DOHH2 (cell line): ENCODE measurements at regions not wholly inside any gene's neighbourhood (a gene's known extent, or its start where the extent isn't known, plus 50 kb on each side); places are given as distances from the start of the nearest gene placed in this dataset.

Source experiments
- H3F3A ChIP-seq: fragments of 200-600 bp; sonication (generic), shearing (Covaris generic); 2 replicates; pipeline ENCODE4 v1.6.0; 2016; ENCODE audit warnings: antibody characterized with exemption, mild to moderate bottlenecking; ENCODE audit not compliant: control insufficient read depth, insufficient read depth
- H3K27ac ChIP-seq: fragments of 200-600 bp; sonication (generic); 2 replicates; pipeline ENCODE4 v1.5.1; 2014; ENCODE audit warnings: low read depth, mild to moderate bottlenecking, low read length, moderate library complexity
- H3K27me3 ChIP-seq: fragments of 200-600 bp; sonication (generic); 2 replicates; pipeline ENCODE4 v1.6.1; 2014; ENCODE audit warnings: mild to moderate bottlenecking, low read length, mixed read lengths; ENCODE audit not compliant: control insufficient read depth
- H3K36me3 ChIP-seq: fragments of 200-600 bp; sonication (generic); 2 replicates; pipeline ENCODE4 v1.6.1; 2014; ENCODE audit warnings: mild to moderate bottlenecking, low read length, moderate library complexity, mixed read lengths; ENCODE audit not compliant: control insufficient read depth
- H3K4me1 ChIP-seq: fragments of 200-600 bp; sonication (generic); 2 replicates; pipeline ENCODE4 v1.6.1; 2014; ENCODE audit warnings: mild to moderate bottlenecking, low read length, mixed read lengths; ENCODE audit not compliant: control insufficient read depth
- H3K4me2 ChIP-seq: fragments of 200-600 bp; sonication (generic); 2 replicates; pipeline ENCODE4 v1.6.0; 2014; ENCODE audit warnings: mild to moderate bottlenecking, low read length, moderate library complexity
- H3K4me3 ChIP-seq: fragments of 200-600 bp; sonication (generic); 2 replicates; pipeline ENCODE4 v1.5.1; 2014; ENCODE audit warnings: mild to moderate bottlenecking, low read length, mixed read lengths
- H3K79me2 ChIP-seq: fragments of 200-600 bp; sonication (generic); 2 replicates; pipeline ENCODE4 v1.6.1; 2014; ENCODE audit warnings: mild to moderate bottlenecking, low read length, mixed read lengths; ENCODE audit not compliant: control insufficient read depth
- H3K9me2 ChIP-seq: fragments of 200-600 bp; sonication (generic); replicated peaks from 2 replicates; pipeline ENCODE4 v1.6.1; 2014; ENCODE audit warnings: mild to moderate bottlenecking, low read length, mixed read lengths; ENCODE audit not compliant: control insufficient read depth
- H3K9me3 ChIP-seq: fragments of 200-600 bp; sonication (generic); 2 replicates; pipeline ENCODE4 v1.6.1; 2014; ENCODE audit warnings: antibody characterized with exemption, low read length, mixed read lengths; ENCODE audit not compliant: control insufficient read depth, insufficient read depth
- H4K20me1 ChIP-seq: fragments of 200-600 bp; sonication (generic); 2 replicates; pipeline ENCODE4 v1.6.0; 2014; ENCODE audit warnings: low read depth, mild to moderate bottlenecking, antibody characterized with exemption, low read length, moderate library complexity; ENCODE audit not compliant: control insufficient read depth, insufficient read depth
- EZH2phosphoT487 ChIP-seq: fragments of 200-600 bp; sonication (generic); IDR thresholded peaks from 2 replicates; pipeline ENCODE4 v1.6.1; 2017; ENCODE audit warnings: borderline replicate concordance, mild to moderate bottlenecking, antibody characterized with exemption, low read length, moderate library complexity, mixed read lengths
- TF ChIP-seq, protein P1 (sequence below): fragments of 200-600 bp; sonication (generic); IDR thresholded peaks from one replicate; pipeline ENCODE4 v1.5.1; 2014; ENCODE audit warnings: antibody characterized with exemption, mild to moderate bottlenecking, low read depth, low read length; ENCODE audit not compliant: poor library complexity, severe bottlenecking

DNA sequence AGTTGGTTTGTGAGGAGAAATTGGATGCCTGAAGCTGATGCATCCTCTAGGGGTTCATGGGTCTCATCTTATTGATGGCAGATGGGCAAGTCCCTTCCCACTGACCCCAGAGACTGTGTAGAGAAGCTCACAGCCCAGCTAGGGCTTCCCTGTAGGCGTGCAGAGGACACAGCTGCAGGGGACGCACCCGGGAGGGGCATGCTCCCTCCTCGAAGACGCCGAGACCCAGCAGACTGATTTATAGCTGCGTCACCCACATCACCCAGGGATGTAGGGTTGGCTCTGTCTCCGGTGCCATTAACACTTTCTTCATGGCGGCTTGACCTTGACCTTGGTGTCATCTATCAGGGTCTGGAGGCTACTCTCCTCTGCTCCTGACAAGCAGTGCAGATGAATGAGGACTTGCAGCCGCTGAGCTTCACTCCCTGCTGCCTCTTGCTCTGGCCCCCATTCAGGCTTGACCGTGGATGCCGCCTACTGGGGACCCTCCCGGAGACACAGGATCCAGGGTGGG is 549.7 kb downstream of the TCERG1L start:
- Histone ChIP-seq H3K9me2 (no peaks in the 10 kb centered on the region), H3K9me3 (no peaks in the 10 kb centered on the region), H3K4me3 (no peak overlapping the region), H4K20me1 (no peaks in the 10 kb centered on the region), H3K79me2 (no peaks in the 10 kb centered on the region), H3K4me2 (no peak overlapping the region), H3K36me3 (no peaks in the 10 kb centered on the region), H3K4me1 (no peaks in the 10 kb centered on the region), H3K27ac (no peak overlapping the region), H3K27me3 (no peaks in the 10 kb centered on the region), H3F3A (no peaks in the 10 kb centered on the region)
- TF ChIP-seq, protein P1, sequence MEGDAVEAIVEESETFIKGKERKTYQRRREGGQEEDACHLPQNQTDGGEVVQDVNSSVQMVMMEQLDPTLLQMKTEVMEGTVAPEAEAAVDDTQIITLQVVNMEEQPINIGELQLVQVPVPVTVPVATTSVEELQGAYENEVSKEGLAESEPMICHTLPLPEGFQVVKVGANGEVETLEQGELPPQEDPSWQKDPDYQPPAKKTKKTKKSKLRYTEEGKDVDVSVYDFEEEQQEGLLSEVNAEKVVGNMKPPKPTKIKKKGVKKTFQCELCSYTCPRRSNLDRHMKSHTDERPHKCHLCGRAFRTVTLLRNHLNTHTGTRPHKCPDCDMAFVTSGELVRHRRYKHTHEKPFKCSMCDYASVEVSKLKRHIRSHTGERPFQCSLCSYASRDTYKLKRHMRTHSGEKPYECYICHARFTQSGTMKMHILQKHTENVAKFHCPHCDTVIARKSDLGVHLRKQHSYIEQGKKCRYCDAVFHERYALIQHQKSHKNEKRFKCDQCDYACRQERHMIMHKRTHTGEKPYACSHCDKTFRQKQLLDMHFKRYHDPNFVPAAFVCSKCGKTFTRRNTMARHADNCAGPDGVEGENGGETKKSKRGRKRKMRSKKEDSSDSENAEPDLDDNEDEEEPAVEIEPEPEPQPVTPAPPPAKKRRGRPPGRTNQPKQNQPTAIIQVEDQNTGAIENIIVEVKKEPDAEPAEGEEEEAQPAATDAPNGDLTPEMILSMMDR, result no peak
- no peak for TF ChIP-seq EZH2phosphoT487

DNA sequence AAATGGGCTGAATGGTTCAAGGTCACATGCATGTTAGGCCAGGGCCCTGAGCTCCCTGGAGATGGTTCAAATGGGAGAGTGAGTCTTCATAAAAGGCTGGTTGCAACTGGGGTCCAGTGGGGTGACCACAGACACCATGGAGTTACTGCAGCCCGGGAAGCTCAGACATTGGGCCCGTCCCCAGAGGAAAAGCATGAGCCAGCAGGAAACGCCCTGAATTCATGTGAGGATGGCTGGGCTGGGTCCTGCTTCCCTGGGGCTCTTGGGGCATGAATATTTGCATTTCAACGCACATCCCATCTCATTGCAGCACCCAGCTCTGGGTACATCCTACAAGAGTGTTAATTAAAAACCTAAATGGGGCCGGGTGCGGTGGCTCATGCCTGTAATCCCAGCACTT is 549.0 kb downstream of the TCERG1L start:
- Histone ChIP-seq H3K4me3 (no peak overlapping the region), H3K9me3 (no peaks in the 10 kb centered on the region), H3K27me3 (no peaks in the 10 kb centered on the region), H3K9me2 (no peaks in the 10 kb centered on the region), H3K27ac (no peak overlapping the region), H3K36me3 (no peaks in the 10 kb centered on the region), H4K20me1 (no peaks in the 10 kb centered on the region), H3K4me1 (no peaks in the 10 kb centered on the region), H3K79me2 (no peaks in the 10 kb centered on the region), H3K4me2 (no peak overlapping the region), H3F3A (no peaks in the 10 kb centered on the region)
- TF ChIP-seq EZH2phosphoT487, result no peak
- TF ChIP-seq, protein P1, result no peak

DNA sequence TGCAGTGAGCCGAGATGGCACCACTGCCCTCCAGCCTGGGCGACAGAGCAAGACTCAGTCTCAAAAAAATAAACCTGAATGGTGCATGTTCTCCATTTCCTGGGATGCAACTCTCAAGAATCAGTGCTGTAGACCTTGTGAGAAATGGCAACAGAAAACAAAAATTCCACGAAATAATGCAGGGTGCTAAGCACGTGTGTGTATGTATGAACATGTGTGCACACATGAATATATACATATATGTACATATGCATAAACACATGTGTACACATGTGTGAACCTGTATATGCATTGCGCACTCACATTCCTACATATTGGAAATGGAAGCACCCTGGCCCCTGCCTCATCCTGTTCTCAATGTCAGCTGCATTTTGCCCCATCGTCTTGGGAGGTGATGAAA is 548.5 kb downstream of the TCERG1L start:
- Histone ChIP-seq H3K4me2 (no peak overlapping the region), H3K79me2 (no peaks in the 10 kb centered on the region), H3K9me3 (no peaks in the 10 kb centered on the region; the same call in 1 of the 2 replicates), H3F3A (no peaks in the 10 kb centered on the region), H3K4me1 (no peaks in the 10 kb centered on the region), H3K27me3 (no peaks in the 10 kb centered on the region), H4K20me1 (no peaks in the 10 kb centered on the region), H3K4me3 (no peak overlapping the region), H3K36me3 (no peaks in the 10 kb centered on the region), H3K9me2 (no peaks in the 10 kb centered on the region), H3K27ac (no peak overlapping the region)
- TF ChIP-seq EZH2phosphoT487, result no peak

DNA sequence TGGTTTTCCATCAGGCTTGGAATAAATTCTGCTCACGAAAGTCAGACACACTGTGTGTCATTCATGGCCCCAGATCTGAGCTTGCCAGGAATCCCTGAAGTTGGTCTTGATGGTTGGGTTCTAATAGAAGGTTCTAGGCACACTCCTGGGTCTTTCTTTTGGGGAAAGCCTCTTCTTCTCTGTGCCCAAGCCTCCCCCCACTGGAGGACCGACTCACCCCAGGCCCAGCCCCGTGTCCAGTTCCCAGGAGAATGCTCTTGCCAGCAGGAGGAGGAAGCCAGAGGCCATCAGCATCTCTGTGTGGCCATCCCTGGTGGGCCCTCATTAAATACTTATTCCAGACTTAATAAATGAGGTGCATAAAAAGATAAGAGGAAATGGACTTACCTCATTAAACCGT is 548.0 kb downstream of the TCERG1L start:
- H3K79me2 ChIP-seq, result no peaks in the 10 kb centered on the region
- H4K20me1 ChIP-seq, result no peaks in the 10 kb centered on the region
- no peaks in the 10 kb centered on the region for H3F3A ChIP-seq
- H3K27ac ChIP-seq, result no peak overlapping the region
- H3K9me2 ChIP-seq, result no peaks in the 10 kb centered on the region
- TF ChIP-seq EZH2phosphoT487, result no peak
- TF ChIP-seq, protein P1, result no peak
- no peaks in the 10 kb centered on the region for H3K36me3 ChIP-seq
- no peaks in the 10 kb centered on the region; the same call in 1 of the 2 replicates for H3K9me3 ChIP-seq
- no peaks in the 10 kb centered on the region for H3K27me3 ChIP-seq
- no peak overlapping the region for H3K4me3 ChIP-seq
- no peaks in the 10 kb centered on the region for H3K4me1 ChIP-seq
- no peak overlapping the region for H3K4me2 ChIP-seq
